ENCODE measurements at regions not wholly inside any gene's neighbourhood (a gene's known extent, or its start where the extent isn't known, plus 50 kb on each side); places are given as distances from the start of the nearest gene placed in this dataset.

- no peak for TF ChIP-seq CTCF (IDR thresholded peaks at IDR 0.05)
- TF ChIP-seq POLR2AphosphoS5 (IDR thresholded peaks at IDR 0.05), result no peak
Observed at GRCh38 chr21:19922122-19922521, 1076.1 kb upstream of the NCAM2 start.

Measured in gastroesophageal sphincter (tissue), 3 donors.